ENCODE measurements at regions not wholly inside any gene's neighbourhood (a gene's known extent, or its start where the extent isn't known, plus 50 kb on each side); places are given as distances from the start of the nearest gene placed in this dataset.
A peak's percentile ranks its signal among the peaks of the same experiment; 100 is the strongest.

DNA sequence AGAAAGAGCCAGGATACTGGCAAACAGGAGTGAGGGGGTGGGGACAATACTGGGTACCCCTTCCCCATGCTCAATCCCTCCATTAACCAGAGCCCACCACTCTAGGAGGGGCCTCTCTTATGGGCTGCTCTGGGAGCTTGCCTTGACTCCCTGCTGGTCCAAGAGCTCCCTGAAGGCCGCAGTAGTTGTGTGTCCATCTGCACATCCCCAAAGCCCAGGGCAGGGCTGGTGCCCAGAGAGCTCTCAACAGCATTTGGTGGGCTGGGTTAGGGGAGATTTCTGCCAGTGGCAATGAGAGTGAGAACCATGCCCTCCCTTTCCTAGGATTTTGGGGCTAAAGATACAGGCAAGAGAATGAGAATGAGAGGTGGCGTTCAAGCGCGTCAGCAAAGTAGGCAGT, 230.6 kb upstream of the PMEPA1 start:
- no peak overlapping the region for H3K4me3 ChIP-seq (ENCODE audit: low read depth, low read length)
- DNase-seq (ENCODE audit: low read depth) = no peak
- no peak for TF ChIP-seq CTCF (IDR thresholded peaks at IDR 0.05; ENCODE audit: low read depth, low read length, missing control alignments)
- in situ Hi-C loops (cut with HindIII; ENCODE audit: low sequenced_read_pairs) = no loop called here

GRCh38 chr20:57939499-57939898, 229.7 kb upstream of the PMEPA1 start:
- in situ Hi-C loops (cut with HindIII; ENCODE audit: low sequenced_read_pairs) = no loop called here
- H3K4me3 ChIP-seq (ENCODE audit: low read depth, low read length) = no peak overlapping the region
- no peak for DNase-seq (ENCODE audit: low read depth)
- no peak for TF ChIP-seq CTCF (IDR thresholded peaks at IDR 0.05; ENCODE audit: low read depth, low read length, missing control alignments)

DNA sequence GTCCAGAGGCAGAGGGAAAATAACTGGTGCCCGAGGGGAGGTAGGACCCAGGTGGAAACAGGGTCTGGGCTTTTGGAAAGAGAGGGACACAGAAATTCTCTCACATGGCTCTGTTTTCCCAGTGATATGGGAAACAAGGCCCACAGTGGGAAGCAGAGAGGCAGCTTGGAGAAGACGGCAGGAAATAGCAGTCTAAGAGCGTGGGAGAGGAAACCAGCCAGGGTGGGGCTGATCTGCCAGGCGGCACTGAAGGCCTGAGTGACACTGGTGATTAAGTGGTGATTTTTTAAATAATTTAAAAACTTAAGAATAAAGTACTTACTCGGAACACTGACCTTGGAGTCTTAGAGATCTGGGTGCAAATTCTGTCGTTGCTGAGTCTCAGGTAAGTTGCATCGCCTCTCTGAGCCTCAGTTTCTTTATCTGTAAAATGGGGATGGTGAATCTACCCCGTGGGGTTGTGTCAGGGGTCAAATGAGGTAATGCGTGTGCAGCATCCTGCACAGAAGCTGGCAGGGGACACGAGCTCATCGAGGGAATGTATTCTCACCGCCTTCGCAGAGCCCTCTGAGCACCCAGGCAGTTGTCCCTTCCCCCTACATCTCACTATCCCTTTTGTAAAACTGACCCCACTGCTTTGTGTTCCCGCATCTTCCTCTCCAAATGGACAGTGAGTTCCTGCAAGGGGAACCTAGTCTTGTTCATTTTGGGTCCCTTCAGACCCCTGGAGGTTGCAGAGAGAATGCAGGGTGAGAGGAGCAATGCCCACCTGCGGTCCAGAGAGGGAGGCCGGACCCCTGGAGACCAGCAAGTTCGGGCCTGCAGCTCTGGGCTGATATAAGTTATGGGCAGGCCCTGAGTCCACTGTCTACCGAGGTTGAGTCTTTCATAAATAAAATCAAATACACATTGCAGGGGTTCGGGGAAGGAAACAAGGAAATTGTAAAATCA, 228.6 kb upstream of the PMEPA1 start:
- in situ Hi-C loops (cut with HindIII; ENCODE audit: low sequenced_read_pairs) = no loop called here
- H3K4me3 ChIP-seq (ENCODE audit: low read depth, low read length) = no peak overlapping the region
- no peak for DNase-seq (ENCODE audit: low read depth)
- no peak for TF ChIP-seq CTCF (IDR thresholded peaks at IDR 0.05; ENCODE audit: low read depth, low read length, missing control alignments)

- no peak overlapping the region for H3K4me3 ChIP-seq (ENCODE audit: low read depth, low read length)
- no peak for TF ChIP-seq CTCF (IDR thresholded peaks at IDR 0.05; ENCODE audit: low read depth, low read length, missing control alignments)
- in situ Hi-C loops (cut with HindIII; ENCODE audit: low sequenced_read_pairs) = no loop called here
- DNase-seq (ENCODE audit: low read depth) = no peak
Observed at GRCh38 chr20:57936636-57937385, 227.0 kb upstream of the PMEPA1 start.

DNA sequence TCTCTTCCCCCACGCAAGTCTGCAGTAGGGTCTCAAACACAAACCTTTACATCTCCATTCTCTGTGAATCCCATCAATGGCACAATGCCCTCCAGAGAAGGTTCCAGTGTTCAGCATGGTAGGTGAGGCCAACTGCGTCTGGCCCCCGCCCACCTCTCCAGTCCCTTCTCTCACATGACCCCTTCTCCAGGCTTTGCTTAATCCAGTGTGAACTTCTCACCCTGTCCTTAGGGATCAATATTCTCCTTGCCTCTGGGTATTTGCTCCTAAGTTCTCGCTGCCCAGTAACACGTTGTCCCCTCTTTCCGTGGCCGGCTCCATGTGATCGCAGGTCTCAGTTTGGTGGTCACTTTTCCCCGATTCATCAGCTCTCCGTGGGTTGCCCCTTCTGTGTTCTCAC, 225.1 kb upstream of the PMEPA1 start:
- no peak for DNase-seq (ENCODE audit: low read depth)
- H3K4me3 ChIP-seq (ENCODE audit: low read depth, low read length) = no peak overlapping the region
- in situ Hi-C loops (cut with HindIII; ENCODE audit: low sequenced_read_pairs) = loop anchor here (5.0 kb wide), 1 partner anchor 62 kb away; no protein-coding TSS in a partner anchor
- no peak for TF ChIP-seq CTCF (IDR thresholded peaks at IDR 0.05; ENCODE audit: low read depth, low read length, missing control alignments)

- no peak for DNase-seq (ENCODE audit: low read depth)
- H3K4me3 ChIP-seq (ENCODE audit: low read depth, low read length) = no peak overlapping the region
- TF ChIP-seq CTCF (IDR thresholded peaks at IDR 0.05; ENCODE audit: low read depth, low read length, missing control alignments) = peak; percentile 11
- in situ Hi-C loops (cut with HindIII; ENCODE audit: low sequenced_read_pairs) = loop anchor here (5.0 kb wide), 1 partner anchor 63 kb away; no protein-coding TSS in a partner anchor
Observed at GRCh38 chr20:57934007-57934805, 224.4 kb upstream of the PMEPA1 start.

All from astrocyte of the cerebellum (primary cell).